ENCODE measurements at regions not wholly inside any gene's neighbourhood (a gene's known extent, or its start where the extent isn't known, plus 50 kb on each side); places are given as distances from the start of the nearest gene placed in this dataset.

DNA sequence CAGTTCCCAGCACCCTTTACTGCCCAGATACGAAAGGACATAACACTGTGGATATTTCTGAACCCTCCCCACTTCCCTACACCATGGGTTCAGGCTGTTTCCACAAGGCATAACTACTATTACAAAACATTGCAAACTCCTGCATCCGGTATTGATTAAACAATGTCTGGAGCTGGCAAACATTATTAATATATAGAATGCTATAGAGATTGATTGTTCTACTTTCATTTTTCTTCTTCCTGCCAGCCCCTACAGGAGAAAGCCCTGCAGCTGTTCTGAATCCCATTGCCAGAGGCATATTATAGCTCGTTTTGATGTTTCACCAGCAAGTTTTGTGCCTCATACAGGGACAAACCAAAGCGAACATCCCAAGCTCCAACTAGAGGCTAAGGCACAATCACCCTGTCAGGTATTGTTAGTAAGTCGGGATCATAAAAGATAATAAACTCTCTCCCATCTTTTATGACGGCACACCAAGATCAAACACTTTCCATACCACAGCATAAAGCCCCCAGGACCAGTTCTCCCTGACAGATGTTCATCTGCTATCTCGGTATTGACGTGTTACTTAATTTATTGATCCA lies 331.1 kb upstream of the NT5E start:
- Histone ChIP-seq H3K27ac (ENCODE audit: low read depth in 1 of 2, low read length in 2 of 2) (no peak overlapping the region), H3K79me2 (ENCODE audit: insufficient read depth, low read length) (no peaks in the 10 kb centered on the region), H3K4me3 (replicated peaks in 1 of 3; ENCODE audit: low read depth in 2 of 3, low read length in 3 of 3) (no peak overlapping the region), H3K27me3 (ENCODE audit: control insufficient read depth in 2 of 2, insufficient read depth in 2 of 2, low read length in 2 of 2) (no peaks in the 10 kb centered on the region), H3K36me3 (replicated peaks in 1 of 2; ENCODE audit: control insufficient read depth in 1 of 2, insufficient read depth in 2 of 2, low read length in 2 of 2) (no peaks in the 10 kb centered on the region), H3K9me3 (replicated peaks in 1 of 2; ENCODE audit: control insufficient read depth in 1 of 2, insufficient read depth in 1 of 2, low read length in 2 of 2) (no peaks in the 10 kb centered on the region), H3K4me2 (replicated peaks; ENCODE audit: extremely low read depth, low read length, poor library complexity, severe bottlenecking) (no peak overlapping the region), H2AFZ (ENCODE audit: insufficient read depth, low read depth, low read length, poor library complexity, severe bottlenecking) (no peak overlapping the region), H4K20me1 (ENCODE audit: insufficient read depth, low read length) (no peaks in the 10 kb centered on the region), H3K9ac (ENCODE audit: insufficient read depth, low read length, poor library complexity, severe bottlenecking) (no peak overlapping the region), H3K4me1 (ENCODE audit: control insufficient read depth in 1 of 2, insufficient read depth in 2 of 2, low read length in 2 of 2) (no peaks in the 10 kb centered on the region)
- DNase-seq: no peak
- no peaks in the 10 kb centered on the region for H3K27me3 Mint-ChIP-seq (ENCODE audit: low read depth in 3 of 3)
- H3K4me1 Mint-ChIP-seq: no peaks in the 10 kb centered on the region
- H3K9me3 Mint-ChIP-seq: peaks cover 0 to 2% (median 0%) of the 10 kb centered on the region in 7 donors
- WGBS (ENCODE audit: insufficient coverage): 72% methylated on average over 2 of the region's 8 CpGs
- H3K4me3 Mint-ChIP-seq: no peak overlapping the region
- no peak overlapping the region for H3K27ac Mint-ChIP-seq
- TF ChIP-seq, protein P1, sequence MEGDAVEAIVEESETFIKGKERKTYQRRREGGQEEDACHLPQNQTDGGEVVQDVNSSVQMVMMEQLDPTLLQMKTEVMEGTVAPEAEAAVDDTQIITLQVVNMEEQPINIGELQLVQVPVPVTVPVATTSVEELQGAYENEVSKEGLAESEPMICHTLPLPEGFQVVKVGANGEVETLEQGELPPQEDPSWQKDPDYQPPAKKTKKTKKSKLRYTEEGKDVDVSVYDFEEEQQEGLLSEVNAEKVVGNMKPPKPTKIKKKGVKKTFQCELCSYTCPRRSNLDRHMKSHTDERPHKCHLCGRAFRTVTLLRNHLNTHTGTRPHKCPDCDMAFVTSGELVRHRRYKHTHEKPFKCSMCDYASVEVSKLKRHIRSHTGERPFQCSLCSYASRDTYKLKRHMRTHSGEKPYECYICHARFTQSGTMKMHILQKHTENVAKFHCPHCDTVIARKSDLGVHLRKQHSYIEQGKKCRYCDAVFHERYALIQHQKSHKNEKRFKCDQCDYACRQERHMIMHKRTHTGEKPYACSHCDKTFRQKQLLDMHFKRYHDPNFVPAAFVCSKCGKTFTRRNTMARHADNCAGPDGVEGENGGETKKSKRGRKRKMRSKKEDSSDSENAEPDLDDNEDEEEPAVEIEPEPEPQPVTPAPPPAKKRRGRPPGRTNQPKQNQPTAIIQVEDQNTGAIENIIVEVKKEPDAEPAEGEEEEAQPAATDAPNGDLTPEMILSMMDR (IDR thresholded peaks at IDR 0.05): no peak
- intact Hi-C loops (cut with micrococcal nuclease): no loop called here
- H3K36me3 Mint-ChIP-seq: no peaks in the 10 kb centered on the region

DNA sequence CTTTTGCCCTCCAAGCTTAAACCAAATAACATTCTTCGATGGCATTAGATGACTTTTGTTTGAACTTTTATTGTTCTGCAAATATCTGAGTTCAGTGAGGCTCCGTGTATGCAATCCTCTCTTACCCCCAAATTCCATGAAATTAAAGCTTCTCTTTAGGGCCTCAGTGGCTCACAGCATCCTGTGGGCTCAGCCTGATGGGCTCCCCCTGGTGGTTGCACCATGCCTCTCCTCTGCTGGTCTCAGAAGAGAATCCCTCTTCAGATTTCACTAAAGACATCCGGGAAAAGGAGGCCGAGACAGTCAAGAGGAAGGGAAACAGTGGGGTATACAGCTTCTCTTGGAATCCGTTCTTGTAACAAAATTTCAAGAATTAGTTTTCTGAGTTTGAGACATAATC lies 331.6 kb upstream of the NT5E start:
- WGBS (ENCODE audit: insufficient coverage): 100% methylated on average over 1 of the region's 5 CpGs
- no peak overlapping the region for H3K4me3 Mint-ChIP-seq
- H3K27ac ChIP-seq (ENCODE audit: low read depth in 1 of 2, low read length in 2 of 2): no peak overlapping the region
- H3K9me3 Mint-ChIP-seq: peaks cover 0 to 2% (median 0%) of the 10 kb centered on the region in 7 donors
- no peaks in the 10 kb centered on the region for H3K36me3 ChIP-seq (replicated peaks in 1 of 2; ENCODE audit: control insufficient read depth in 1 of 2, insufficient read depth in 2 of 2, low read length in 2 of 2)
- H3K4me2 ChIP-seq (replicated peaks; ENCODE audit: extremely low read depth, low read length, poor library complexity, severe bottlenecking): no peak overlapping the region
- no peaks in the 10 kb centered on the region for H4K20me1 ChIP-seq (ENCODE audit: insufficient read depth, low read length)
- no peak overlapping the region for H2AFZ ChIP-seq (ENCODE audit: insufficient read depth, low read depth, low read length, poor library complexity, severe bottlenecking)
- H3K27me3 Mint-ChIP-seq (ENCODE audit: low read depth in 3 of 3): no peaks in the 10 kb centered on the region
- H3K4me3 ChIP-seq (replicated peaks in 1 of 3; ENCODE audit: low read depth in 2 of 3, low read length in 3 of 3): no peak overlapping the region
- H3K79me2 ChIP-seq (ENCODE audit: insufficient read depth, low read length): no peaks in the 10 kb centered on the region
- no peaks in the 10 kb centered on the region for H3K27me3 ChIP-seq (ENCODE audit: control insufficient read depth in 2 of 2, insufficient read depth in 2 of 2, low read length in 2 of 2)
- intact Hi-C loops (cut with micrococcal nuclease): no loop called here
- DNase-seq: no peak
- no peak overlapping the region for H3K9ac ChIP-seq (ENCODE audit: insufficient read depth, low read length, poor library complexity, severe bottlenecking)
- H3K9me3 ChIP-seq (replicated peaks in 1 of 2; ENCODE audit: control insufficient read depth in 1 of 2, insufficient read depth in 1 of 2, low read length in 2 of 2): no peaks in the 10 kb centered on the region
- H3K4me1 Mint-ChIP-seq: no peaks in the 10 kb centered on the region
- H3K4me1 ChIP-seq (ENCODE audit: control insufficient read depth in 1 of 2, insufficient read depth in 2 of 2, low read length in 2 of 2): no peaks in the 10 kb centered on the region
- TF ChIP-seq, protein P1 (IDR thresholded peaks at IDR 0.05): no peak
- no peak overlapping the region for H3K27ac Mint-ChIP-seq
- H3K36me3 Mint-ChIP-seq: no peaks in the 10 kb centered on the region

Data from CD14-positive monocyte (primary cell).